A549 (cell line): ENCODE measurements at regions not wholly inside any gene's neighbourhood (a gene's known extent, or its start where the extent isn't known, plus 50 kb on each side); places are given as distances from the start of the nearest gene placed in this dataset.
"Not testable (repeated sequence)": the region's sequence is repeated elsewhere in the genome, so short reads cannot be mapped to it uniquely, and the experiment has no call there.

Source experiments
- ATAC-seq, 2 experiments: fragments of 200-7000 bp in 1 of 2; fragments of >200 bp in 1 of 2; cut with Nextera tagmentation in 1 of 2; cut with Tn5 transposase in 1 of 2; 3 replicates each; pipeline versions ENCODE4 v1.8.0 to v1.9.1; 2018 to 2020; ENCODE audit warnings: mild to moderate bottlenecking in 1 of 2, moderate library complexity in 1 of 2
- CTCF ChIA-PET: fragments of 300-600 bp; sonication (Branson Sonifier 250); formaldehyde crosslinking; extraction: SDS; loops from one replicate; lab custom pipeline; 2021; ENCODE audit warnings: antibody characterized with exemption, inconsistent platforms; lab: Yijun Ruan, JAX
- POLR2A ChIA-PET: fragments of 350-600 bp; formaldehyde crosslinking; extraction: SDS; loops from one replicate; lab custom pipeline; 2021; ENCODE audit warnings: antibody characterized with exemption, inconsistent platforms; lab: Yijun Ruan, JAX
- DNase-seq, 2 experiments: peaks; one replicate each; pipeline versions ENCODE4 v3.0.0 to v3.0.0-alpha.2; 2011 to 2016; ENCODE audit warnings: low read depth in 1 of 2, low spot score in 1 of 2
- FAIRE-seq: peaks from 2 replicates; lab custom pipeline; 2011; peaks lifted over from hg19 to GRCh38; lab: Jason Lieb, UNC
- H3K27ac ChIP-seq, 2 experiments: fragments of >200 bp; sonication (Bioruptor Twin); formaldehyde crosslinking; 3 replicates each; pipeline ENCODE4 v1.5.1; 2016 to 2017
- H3K4me1 ChIP-seq: fragments of >200 bp; sonication (Bioruptor Twin); formaldehyde crosslinking; 3 replicates; pipeline ENCODE4 v1.6.1; 2016
- H3K4me2 ChIP-seq: fragments of >200 bp; sonication (Bioruptor Twin); formaldehyde crosslinking; 3 replicates; pipeline ENCODE4 v1.6.1; 2016
- H3K4me3 ChIP-seq: fragments of >200 bp; sonication (Bioruptor Twin); formaldehyde crosslinking; 3 replicates; pipeline ENCODE4 v1.5.1; 2016
- H3K9me3 ChIP-seq: fragments of >200 bp; sonication (Bioruptor Twin); formaldehyde crosslinking; 3 replicates; pipeline ENCODE4 v1.6.1; 2016
- CHD4 ChIP-seq: fragments of 200-600 bp; sonication (generic); IDR thresholded peaks from 2 replicates; pipeline ENCODE4 v1.6.1; 2016; ENCODE audit warnings: antibody characterized with exemption, mild to moderate bottlenecking, borderline replicate concordance
- E2F6 ChIP-seq: IDR thresholded peaks from 2 replicates; pipeline ENCODE4 v1.6.1; 2012; ENCODE audit warnings: low read depth, borderline replicate concordance
- FOXS1 ChIP-seq: fragments of 250-450 bp; sonication (Bioruptor Pico); IDR thresholded peaks from 2 replicates; pipeline ENCODE4 v1.5.0; 2020; ENCODE audit warnings: mild to moderate bottlenecking, moderate library complexity
- GATA3 ChIP-seq: IDR thresholded peaks from 2 replicates; pipeline ENCODE4 v1.6.1; 2012; ENCODE audit warnings: borderline replicate concordance
- HES2 ChIP-seq: fragments of >200 bp; sonication (Bioruptor Twin); formaldehyde crosslinking; IDR thresholded peaks from 2 replicates; pipeline ENCODE4 v1.6.1; 2016
- HEYL ChIP-seq: fragments of 250-450 bp; sonication (Bioruptor Pico); IDR thresholded peaks from 2 replicates; pipeline ENCODE4 v1.8.0; 2021; ENCODE audit warnings: mild to moderate bottlenecking, moderate library complexity
- NPAS2 ChIP-seq: fragments of 250-450 bp; sonication (Bioruptor Pico); IDR thresholded peaks from 2 replicates; pipeline ENCODE4 v1.8.0; 2022; ENCODE audit warnings: mild to moderate bottlenecking, moderate library complexity, borderline replicate concordance
- PBX3 ChIP-seq: IDR thresholded peaks from 2 replicates; pipeline ENCODE4 v1.6.1; 2012
- PHF8 ChIP-seq: fragments of 200-600 bp; sonication (generic); IDR thresholded peaks from 2 replicates; pipeline ENCODE4 v1.6.1; 2016; ENCODE audit warnings: low read depth, mild to moderate bottlenecking, antibody characterized with exemption, moderate library complexity, borderline replicate concordance
- RAD21 ChIP-seq, 2 experiments: fragments of >200 bp in 1 of 2; sonication (Bioruptor Twin) in 1 of 2; formaldehyde crosslinking in 1 of 2; IDR thresholded peaks in 1 of 2; conservative IDR thresholded peaks in 1 of 2; 2 replicates in 1 of 2; 3 replicates in 1 of 2; pipeline ENCODE4 v1.6.1; 2012 to 2018; ENCODE audit warnings: inconsistent platforms in 1 of 2
- RCOR1 ChIP-seq: fragments of 150-350 bp; IDR thresholded peaks from 2 replicates; pipeline ENCODE4 v1.6.1; 2014; ENCODE audit warnings: antibody characterized with exemption, low read length, low read depth
- REST ChIP-seq: fragments of 200-600 bp; sonication (generic); IDR thresholded peaks from 2 replicates; pipeline ENCODE4 v1.6.1; 2016; ENCODE audit warnings: antibody characterized with exemption, mild to moderate bottlenecking, moderate library complexity
- RFX5 ChIP-seq: fragments of 450-650 bp; IDR thresholded peaks from 2 replicates; pipeline ENCODE4 v1.7.1; 2014; ENCODE audit warnings: antibody characterized with exemption, mild to moderate bottlenecking, moderate library complexity
- RNF2 ChIP-seq: fragments of 200-600 bp; sonication (generic); IDR thresholded peaks from 2 replicates; pipeline ENCODE4 v1.6.1; 2016; ENCODE audit warnings: low read depth, mild to moderate bottlenecking, antibody characterized with exemption, moderate library complexity, borderline replicate concordance
- SMC3 ChIP-seq: fragments of >200 bp; sonication (Bioruptor Twin); formaldehyde crosslinking; IDR thresholded peaks from 3 replicates; pipeline ENCODE4 v1.6.1; 2018; ENCODE audit warnings: inconsistent platforms
- SREBF2 ChIP-seq: fragments of 450-650 bp; IDR thresholded peaks from 2 replicates; pipeline ENCODE4 v1.6.1; 2014; ENCODE audit warnings: mild to moderate bottlenecking, moderate library complexity
- ZFP36 ChIP-seq: fragments of 450-650 bp; IDR thresholded peaks from 2 replicates; pipeline ENCODE4 v1.6.1; 2014; ENCODE audit warnings: borderline replicate concordance; ENCODE audit not compliant: partially characterized antibody
- ZNF302 ChIP-seq: fragments of 250-450 bp; sonication (Bioruptor Pico); IDR thresholded peaks from 2 replicates; pipeline ENCODE4 v1.9.0; 2021; ENCODE audit warnings: inconsistent platforms, mild to moderate bottlenecking, moderate library complexity
- ZSCAN20 ChIP-seq: fragments of 250-450 bp; sonication (Bioruptor Pico); IDR thresholded peaks from 2 replicates; pipeline ENCODE4 v1.8.0; 2022; ENCODE audit warnings: mild to moderate bottlenecking, moderate library complexity
- WGBS: methylation state at CpG from one replicate; pipeline ENCODE4 v1.1.6; 2017; ENCODE audit errors: missing lambda C conversion rate; 5-methylcytosine and 5-hydroxymethylcytosine counted together

- CTCF ChIA-PET = interaction anchor here (1.5 kb wide), 1 partner anchor 398 kb away, joined by 3 read pairs; no protein-coding TSS in a partner anchor
- WGBS = 58% methylated on average over 5 of the region's 5 CpGs
- Histone ChIP-seq H3K4me2 (no peak overlapping the region), H3K9me3 (no peaks in the 10 kb centered on the region), H3K27ac (no peak overlapping the region), H3K4me3 (no peak overlapping the region), H3K4me1 (no peaks in the 10 kb centered on the region)
- DNase-seq (no peak), ATAC-seq (no peak), FAIRE-seq (no peak)
- POLR2A ChIA-PET = no interaction called here
- TF ChIP-seq CHD4 (no peak), PHF8 (no peak)
These were observed 146.4 kb upstream of the MAP3K1 start for GRCh38 chr5:56668996-56669395.

GRCh38 chr5:56667692-56668091 is 147.7 kb upstream of the MAP3K1 start:
- Histone ChIP-seq H3K4me3 (no peak overlapping the region), H3K4me2 (no peak overlapping the region), H3K4me1 (no peaks in the 10 kb centered on the region), H3K27ac (no peak overlapping the region), H3K9me3 (no peaks in the 10 kb centered on the region)
- ChIA-PET POLR2A (no interaction called here), CTCF (interaction anchor here (1.5 kb wide), 1 partner anchor 397 kb away, joined by 3 read pairs; no protein-coding TSS in a partner anchor)
- 61% methylated on average over 1 of the region's 1 CpG for WGBS
- ATAC-seq = no peak
- DNase-seq = no peak
- TF ChIP-seq E2F6 = no peak
- TF ChIP-seq GATA3 = no peak
- TF ChIP-seq NPAS2 (CRISPR knock-in tag) = no peak
- no peak for TF ChIP-seq RCOR1
- no peak for TF ChIP-seq SMC3
- TF ChIP-seq PBX3 = no peak
- no peak for TF ChIP-seq ZSCAN20
- TF ChIP-seq RAD21 (conservative IDR thresholded peaks at IDR 0.05 in 1 of 2, IDR thresholded peaks at IDR 0.05 in 1 of 2) = no peak
- TF ChIP-seq RNF2 = no peak
- TF ChIP-seq REST = no peak
- no peak for TF ChIP-seq ZFP36
- no peak for TF ChIP-seq HEYL (CRISPR knock-in tag)
- no peak for TF ChIP-seq RFX5
- TF ChIP-seq ZNF302 (CRISPR knock-in tag) = no peak
- FAIRE-seq = no peak

- Histone ChIP-seq H3K4me1 (no peaks in the 10 kb centered on the region), H3K9me3 (no peaks in the 10 kb centered on the region), H3K4me3 (no peak overlapping the region), H3K27ac (no peak overlapping the region), H3K4me2 (no peak overlapping the region)
- ATAC-seq (no peak), FAIRE-seq (no peak), DNase-seq (no peak)
- CTCF ChIA-PET = interaction anchor here (1.0 to 1.7 kb wide), 2 partner anchors 11 to 402 kb away, joined by 3 to 4 read pairs; no protein-coding TSS in a partner anchor
- 73% methylated on average over 6 of the region's 6 CpGs for WGBS
- POLR2A ChIA-PET = no interaction called here
- no peak for TF ChIP-seq HEYL (CRISPR knock-in tag)
- TF ChIP-seq CHD4 = no peak
- no peak for TF ChIP-seq HES2
- no peak for TF ChIP-seq SREBF2
- TF ChIP-seq FOXS1 = no peak
These were observed 148.4 kb upstream of the MAP3K1 start for GRCh38 chr5:56666901-56667300.

GRCh38 chr5:56665117-56665516 is 150.2 kb upstream of the MAP3K1 start:
- CTCF ChIA-PET = interaction anchor here (1.7 kb wide), 1 partner anchor 13 kb away, joined by 4 read pairs; no protein-coding TSS in a partner anchor
- H3K27ac ChIP-seq, ATAC-seq, FAIRE-seq, H3K9me3 ChIP-seq, H3K4me1 ChIP-seq, H3K4me2 ChIP-seq, POLR2A ChIA-PET, H3K4me3 ChIP-seq, DNase-seq: not testable (repeated sequence)
- WGBS = 43% methylated on average over 3 of the region's 3 CpGs
